HG03280 (cell line): ENCODE measurements at regions not wholly inside any gene's neighbourhood (a gene's known extent, or its start where the extent isn't known, plus 50 kb on each side); places are given as distances from the start of the nearest gene placed in this dataset.
"Not testable (repeated sequence)": the region's sequence is repeated elsewhere in the genome, so short reads cannot be mapped to it uniquely, and the experiment has no call there.

Experiments
- ATAC-seq: cut with Tn5 transposase; IDR thresholded peaks from one replicate; pipeline ENCODE4 v1.9.1; 2021; ENCODE audit warnings: mild to moderate bottlenecking, moderate library complexity; ENCODE audit not compliant: unreplicated experiment

DNA sequence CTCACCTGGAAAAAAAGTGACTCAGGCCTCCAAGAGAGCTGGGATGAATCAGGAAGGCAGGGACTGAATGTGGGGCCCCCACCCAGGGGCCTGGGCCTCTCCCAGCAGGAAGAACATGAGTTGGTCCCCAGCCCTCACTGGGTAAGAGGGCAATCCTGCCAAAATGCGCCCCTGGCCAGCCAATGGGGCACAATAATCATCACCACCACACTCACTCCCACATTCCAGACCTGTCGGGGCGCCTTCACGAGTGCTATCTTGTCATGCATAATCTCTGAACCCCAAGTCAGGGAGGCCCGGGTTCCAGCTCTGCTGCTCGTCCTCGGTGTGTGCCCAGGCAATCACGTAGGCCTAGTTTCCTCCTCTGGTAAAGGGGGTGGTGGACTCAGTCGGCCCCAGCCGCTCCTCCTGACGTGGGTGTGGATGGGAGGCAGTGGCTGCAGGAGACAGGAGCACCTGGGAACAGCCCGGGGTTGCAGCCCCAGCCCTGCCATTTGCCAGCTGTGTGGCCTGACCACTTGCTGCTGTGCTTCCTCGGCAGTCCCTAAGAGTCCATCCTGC lies 115.1 kb downstream of the CYP26B1 start:
- no peak for ATAC-seq

DNA sequence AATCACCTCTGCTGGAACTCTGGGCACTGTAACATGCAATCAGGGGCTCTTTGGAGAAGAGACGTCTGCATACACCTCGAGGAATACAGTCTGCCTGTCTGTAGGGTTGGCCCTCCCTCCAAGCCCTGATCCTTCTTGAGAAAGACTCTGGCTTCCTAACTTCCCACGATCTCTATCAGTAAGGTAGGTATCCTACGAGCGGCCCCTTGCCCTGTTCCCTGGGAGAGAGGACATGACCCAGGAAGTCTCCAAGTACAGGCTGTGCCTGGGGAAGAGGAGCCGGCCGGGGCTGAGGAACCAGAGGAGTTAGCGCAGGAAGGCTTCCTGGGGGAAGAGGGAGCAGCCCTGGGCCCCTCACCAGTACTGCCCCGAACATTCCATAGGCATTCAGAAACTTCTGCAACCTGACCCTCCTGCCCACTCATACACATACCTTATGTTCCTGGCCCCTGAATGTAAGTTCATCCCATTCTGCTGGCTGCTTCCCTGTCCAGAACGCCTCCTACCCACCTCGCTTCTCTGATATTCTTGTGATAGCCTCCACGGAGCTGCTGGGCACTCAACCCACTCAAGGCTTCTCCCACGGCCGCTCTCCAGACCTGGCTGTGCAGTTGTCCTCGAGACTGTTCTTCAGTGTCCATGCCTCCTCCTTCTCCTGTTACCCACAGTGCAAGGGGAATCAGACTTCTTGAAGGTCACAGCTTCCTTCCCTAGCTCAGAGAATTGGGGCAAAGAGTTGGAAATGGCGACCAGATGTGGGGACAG lies 116.1 kb downstream of the CYP26B1 start:
- ATAC-seq: no peak

DNA sequence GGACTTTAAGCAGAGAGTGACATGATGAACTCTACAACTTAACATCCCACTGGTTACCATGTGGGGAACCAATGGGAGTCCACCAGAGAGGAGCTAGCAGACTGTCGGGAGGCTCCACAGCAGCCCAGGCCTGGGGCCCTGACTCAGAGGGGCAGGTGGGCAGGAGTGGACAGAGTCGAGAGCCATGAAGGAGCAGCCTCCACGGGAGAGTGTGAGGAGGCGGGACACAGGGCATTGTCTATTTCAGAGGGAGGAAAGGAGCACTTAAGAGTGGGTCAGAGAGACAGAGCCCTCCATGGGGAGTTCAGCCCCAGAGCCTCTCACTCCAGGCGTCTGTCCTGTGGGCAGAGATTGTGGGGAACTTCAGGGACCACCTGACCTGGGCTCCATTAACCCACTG lies 118.7 kb downstream of the CYP26B1 start:
- ATAC-seq: no peak

DNA sequence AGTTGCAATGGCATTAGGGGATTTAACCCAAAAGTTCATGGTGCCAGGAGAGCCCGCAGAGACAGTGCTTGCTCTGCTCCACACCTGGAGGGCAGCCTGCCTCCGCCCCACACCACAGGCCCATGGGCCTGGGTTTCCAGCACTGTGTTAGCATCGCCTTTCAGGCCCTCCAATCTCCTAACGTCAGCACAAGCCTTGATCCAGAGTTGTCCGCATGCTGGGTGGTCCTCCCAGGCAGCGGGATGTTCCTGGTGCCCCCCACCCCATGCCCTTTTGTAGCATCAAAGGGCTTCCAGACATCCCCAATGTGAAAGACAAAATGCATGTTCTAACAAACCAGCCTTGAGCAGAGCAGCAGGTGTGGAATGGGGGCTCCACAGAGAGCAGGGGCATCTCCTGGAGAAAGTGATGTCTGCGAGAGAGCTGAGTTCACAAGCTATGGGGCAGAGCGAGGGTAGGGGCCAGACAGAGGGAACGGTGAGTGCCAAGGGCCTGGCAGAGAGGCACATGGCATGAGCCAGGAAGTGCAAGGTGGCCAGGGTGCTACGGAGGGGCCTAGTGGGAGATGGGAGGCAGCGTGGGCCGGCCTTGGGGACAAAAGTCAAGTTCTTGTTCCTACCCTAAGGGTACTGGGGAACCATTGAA lies 119.2 kb downstream of the CYP26B1 start:
- no peak for ATAC-seq

DNA sequence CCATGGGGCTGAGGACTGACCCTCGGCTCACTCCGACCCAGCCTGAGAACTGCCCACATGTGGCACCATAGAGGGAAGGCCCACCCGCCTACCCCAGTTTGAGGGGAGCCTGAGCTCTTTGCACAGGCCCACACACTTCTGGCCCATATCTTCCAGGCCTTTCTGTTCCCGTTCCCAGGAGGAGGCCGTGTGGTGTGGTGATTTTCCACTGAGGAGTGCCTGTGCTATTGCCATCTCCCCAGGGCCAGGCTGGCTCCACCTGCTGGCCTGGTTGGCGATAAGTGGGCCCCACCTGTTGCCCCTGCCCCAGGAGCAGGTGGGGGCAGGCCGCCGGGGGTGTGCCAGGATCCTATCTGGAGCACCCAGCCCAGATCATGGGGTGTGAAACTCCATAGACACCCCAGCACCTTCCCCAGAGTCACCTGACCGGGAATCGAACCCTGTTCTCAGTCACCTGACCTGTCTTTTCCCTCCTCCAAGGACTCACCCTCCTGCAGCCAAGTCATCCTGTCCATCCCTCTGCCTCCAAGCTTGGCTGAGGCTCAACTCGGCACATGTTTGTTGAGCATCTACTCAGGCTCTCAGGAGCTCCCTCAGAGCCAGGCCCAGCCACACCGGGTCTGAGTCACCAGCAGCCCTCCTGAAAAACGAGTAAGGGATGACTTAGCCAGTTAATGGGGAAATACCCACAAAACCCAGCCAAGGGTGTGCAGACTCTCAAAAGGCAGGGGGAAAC lies 120.1 kb downstream of the CYP26B1 start:
- no peak for ATAC-seq

DNA sequence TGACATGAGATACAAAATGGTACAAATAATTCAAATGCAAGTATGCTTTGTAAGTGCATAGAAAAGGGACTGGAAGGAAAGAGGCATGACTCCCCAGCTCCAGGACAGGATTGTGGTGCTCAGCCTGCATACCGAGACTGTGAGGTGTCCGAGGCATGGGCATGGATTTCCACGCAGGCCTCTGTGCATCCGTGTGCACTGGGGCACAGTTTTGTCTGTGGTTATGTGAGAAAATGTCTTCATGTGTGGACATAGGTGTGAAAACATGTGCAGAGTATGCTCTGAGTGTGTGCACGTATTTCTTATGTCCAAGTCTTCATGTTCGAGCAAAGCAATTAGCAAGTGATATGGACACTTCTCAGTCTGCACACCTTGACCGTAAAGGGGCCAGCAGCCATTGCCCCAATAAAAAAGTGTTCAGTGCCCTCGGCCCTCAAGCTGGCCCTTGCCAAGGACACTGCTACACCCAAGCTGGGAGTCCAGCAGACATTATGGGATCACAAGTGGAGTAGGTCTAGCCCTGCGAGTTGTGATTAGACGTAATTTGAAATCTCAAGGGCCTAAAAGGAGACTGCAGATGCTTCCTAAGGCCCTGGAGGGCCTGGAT lies 120.7 kb downstream of the CYP26B1 start:
- ATAC-seq: no peak

DNA sequence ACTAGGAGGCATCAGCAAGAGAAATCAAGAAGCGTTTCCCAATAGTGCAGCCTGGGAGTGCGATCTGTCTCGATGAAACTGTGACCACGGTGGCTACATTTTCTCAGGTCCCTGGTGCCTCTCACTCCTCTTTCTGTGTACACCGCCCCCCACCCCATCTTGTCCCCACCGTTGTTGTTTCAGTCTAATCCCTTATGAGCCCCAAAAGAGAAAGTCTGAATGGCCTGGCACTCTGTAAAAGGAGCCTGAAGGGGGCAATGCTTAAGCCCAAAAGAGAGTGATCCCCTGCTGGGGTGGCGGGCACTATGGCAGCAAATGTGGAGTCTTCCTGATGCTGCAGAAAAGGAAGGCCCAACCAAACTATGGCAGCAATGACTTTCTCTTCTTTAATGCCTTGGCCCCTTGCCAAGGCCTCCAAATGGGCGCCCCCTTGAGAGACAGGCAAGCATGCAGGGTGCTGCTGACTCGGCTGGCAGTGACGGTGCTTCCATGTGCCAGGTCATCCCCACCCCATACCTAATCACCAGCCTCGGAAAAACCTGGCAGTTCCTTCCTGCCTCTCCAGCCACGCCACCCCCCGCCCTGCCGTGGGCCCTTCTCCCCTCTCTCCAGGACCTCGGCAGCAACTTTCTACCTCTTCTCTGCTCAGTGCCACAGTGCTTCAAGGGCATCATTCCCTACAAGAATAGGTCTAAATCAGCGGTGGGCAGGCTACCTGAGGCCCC lies 123.0 kb downstream of the CYP26B1 start:
- ATAC-seq: no peak

DNA sequence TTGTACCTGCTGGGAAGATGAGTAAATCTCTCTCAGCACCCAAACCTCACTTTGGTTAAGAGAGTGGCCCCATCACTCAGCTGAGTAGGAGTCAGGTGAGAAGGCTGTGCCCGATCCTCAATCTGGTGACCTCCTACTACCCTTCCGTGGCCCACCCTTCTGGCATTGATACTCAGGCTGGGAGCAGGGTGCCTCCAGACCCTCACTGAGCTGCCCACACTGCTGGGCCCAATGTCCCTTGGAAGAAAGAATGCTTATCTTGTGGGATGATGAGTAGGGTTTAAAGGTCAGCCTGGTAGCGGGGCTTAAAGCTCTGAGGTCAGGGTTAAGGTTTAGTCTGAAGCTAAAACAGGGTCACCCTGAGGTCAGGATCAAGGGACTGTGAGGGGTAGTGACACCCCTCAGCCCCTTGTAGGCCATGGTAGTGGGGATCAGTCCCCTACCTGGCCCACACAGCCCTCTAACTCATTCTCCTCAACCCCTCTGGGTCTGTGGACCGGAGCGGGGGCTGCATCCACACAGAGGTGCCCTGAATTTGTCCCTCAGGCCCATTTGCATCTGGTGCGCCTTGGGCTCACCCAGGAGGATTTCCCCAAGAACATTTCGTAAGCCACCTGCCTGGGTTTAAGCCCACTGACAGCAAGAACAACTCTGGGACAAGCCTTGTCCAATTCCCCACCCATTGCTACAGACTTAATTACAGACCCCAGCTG lies 123.8 kb downstream of the CYP26B1 start:
- ATAC-seq: no peak

DNA sequence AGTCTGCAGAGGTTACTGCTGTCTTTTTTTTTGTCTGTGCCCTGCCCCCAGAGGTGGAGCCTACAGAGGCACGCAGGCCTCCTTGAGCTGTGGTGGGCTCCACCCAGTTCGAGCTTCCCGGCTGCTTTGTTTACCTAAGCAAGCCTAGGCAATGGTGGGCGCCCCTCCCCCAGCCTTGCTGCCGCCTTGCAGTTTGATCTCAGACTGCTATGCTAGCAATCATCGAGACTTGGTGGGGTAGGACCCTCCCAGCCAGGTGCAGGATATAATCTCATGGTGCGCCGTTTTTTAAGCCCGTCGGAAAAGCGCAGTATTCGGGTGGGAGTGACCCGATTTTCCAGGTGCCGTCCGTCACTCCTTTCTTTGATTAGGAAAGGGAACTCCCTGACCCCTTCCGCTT lies 126.3 kb downstream of the CYP26B1 start:
- ATAC-seq: not testable (repeated sequence)

DNA sequence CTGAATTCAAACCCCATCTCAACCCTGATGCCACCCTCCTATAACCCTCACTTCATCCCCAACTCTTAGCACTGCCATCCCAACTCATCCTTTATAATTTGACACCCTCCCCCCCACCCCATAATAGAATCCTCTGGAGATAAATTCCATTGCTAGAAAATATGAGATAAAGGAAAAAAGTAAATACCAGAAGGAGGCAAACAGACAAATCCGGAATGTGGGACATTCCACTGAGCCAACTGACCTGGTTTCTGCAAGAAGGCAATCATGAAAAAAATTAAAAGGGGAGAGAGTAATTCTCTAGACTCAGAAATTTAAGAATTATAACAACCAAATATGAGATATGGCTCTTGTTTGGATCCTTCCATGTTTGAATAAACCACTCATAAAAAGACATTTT lies 132.4 kb downstream of the CYP26B1 start:
- no peak for ATAC-seq

DNA sequence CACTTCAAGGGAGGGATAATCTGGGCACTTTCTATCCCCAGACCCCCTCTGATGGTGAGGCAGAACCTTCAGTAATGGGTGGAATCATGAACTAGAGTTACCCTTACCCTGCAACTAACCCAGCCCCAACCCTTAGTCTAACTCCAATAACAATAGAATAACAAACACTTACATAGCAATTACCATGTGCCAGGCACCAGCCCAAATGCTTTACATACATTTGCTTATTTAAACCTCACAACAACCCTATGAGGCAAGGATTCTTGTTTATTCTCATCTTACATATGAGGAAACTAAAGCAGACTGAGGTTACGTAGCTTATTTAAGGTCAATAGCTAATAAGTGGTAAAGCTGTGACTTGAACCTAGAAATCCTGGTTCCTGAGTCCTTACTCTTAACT lies 132.8 kb downstream of the CYP26B1 start:
- no peak for ATAC-seq

DNA sequence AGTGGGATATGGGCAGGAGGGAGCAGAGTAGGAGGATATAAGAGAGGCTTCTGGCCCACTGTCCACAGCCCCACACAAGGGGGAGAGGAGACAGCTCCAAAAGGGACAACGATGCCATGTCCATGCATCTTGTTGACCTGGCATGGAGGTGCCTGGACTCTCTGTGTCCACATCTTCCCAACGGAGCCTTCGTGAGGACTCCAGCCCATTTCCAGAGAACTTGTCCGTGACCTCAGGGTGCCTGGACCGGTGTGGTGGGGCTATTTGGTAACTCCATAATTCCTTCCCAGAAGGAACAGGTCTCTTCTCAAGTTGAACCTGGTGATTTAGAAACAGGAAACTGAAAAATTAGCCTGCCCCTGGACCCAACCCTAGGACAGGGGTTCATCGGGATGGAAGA lies 133.9 kb downstream of the CYP26B1 start:
- no peak for ATAC-seq

DNA sequence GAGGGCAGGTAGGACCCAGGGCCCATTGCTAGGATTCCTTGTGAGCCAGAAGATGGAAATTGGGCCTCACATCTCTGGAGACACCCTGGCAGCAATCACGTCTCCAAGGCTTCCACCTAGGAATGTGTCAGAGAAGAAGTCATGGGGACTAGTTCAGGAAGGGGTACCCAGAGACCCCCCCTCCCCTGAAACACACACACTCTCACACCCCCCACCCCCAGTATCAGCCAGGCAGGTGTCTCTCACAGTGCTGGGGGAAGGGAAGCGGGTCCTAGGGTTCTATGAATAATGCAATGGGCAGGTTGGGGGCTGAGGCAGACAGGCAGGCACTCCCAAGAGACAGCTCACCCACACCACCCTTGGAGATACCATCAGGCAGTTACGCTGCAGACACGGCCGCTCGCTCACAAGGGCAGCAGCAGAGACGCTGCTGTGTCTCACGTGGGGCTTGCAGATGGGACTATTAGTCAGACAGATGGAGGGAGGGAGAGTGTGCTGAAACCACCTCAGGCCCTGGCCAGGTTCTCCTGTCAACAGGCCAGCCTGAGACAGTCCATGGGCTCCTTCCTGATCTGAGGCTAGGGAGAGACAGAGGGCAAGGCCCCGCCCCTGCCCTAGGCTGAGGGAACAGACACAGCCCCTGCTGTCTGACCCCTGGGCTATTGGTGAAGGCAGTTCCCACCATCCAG lies 134.6 kb downstream of the CYP26B1 start:
- no peak for ATAC-seq

DNA sequence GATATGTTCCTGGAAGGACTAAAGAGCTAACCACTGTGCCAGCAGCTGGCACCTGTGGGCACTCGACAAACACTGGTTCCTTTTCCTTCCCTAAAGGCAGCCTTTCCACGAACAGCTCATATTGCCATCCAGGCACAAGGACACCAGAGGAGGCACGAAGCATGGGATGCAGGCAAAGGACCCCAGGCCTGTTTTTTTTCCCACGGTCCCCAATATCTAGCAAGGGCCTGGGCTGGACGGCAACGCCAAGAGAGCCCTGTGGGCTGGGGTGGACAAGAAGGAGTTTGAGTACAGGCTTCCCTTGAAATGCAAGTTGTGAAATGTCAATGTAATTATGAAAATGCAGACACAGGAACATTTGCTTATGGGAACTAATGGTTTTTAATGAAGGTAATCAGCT lies 135.9 kb downstream of the CYP26B1 start:
- no peak for ATAC-seq

DNA sequence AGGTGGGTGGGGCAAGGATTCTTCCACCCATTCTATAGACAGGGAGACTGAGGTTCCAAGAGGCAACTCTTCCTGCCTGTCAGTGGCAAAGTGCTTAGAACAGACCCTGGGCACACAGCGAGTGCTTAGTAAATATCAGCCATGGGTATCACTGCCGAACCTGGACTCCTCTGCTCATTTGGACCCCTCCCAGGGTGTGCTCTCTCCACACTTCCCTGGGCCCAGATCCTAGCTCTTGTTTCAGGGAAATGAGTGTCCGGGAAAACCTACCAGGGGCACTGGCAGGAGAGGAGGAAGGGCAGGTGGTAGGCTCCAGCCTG lies 136.3 kb downstream of the CYP26B1 start:
- no peak for ATAC-seq

DNA sequence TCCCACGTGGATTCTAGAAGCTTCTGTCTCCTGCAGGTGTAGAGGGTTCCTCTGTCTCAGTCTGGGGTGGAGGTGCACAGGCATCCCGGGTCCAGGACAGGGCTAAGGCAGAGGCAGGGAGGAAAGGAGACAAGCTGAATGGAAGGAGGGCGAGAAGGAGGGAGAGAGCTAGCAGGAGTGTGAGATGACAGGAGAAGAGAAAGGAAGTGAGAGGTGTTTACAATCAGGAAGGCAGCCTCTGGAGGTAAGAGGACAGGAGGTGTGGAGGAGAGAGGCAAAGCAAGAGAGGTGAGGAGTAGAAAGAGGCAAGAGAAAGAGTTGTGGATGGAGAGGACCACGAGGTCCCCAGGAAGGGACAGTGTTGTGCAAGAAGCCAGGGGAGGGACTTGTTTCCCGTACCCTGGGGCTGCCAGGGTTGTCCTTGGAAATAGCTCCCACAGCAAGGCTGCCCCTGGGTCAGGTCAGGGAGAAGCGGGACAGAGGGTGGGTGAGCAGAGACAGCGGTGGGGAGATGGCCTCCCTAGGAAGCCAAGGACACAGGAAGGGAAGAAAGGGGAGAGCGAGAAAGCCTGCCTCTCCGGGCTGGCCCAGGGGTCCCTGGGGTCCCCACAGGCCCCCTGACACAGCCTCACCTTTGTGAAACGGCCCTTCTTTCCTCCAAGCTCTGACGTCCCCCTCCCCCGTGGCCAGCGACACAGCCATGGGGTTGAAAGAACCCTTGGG lies 136.9 kb downstream of the CYP26B1 start:
- ATAC-seq: no peak

DNA sequence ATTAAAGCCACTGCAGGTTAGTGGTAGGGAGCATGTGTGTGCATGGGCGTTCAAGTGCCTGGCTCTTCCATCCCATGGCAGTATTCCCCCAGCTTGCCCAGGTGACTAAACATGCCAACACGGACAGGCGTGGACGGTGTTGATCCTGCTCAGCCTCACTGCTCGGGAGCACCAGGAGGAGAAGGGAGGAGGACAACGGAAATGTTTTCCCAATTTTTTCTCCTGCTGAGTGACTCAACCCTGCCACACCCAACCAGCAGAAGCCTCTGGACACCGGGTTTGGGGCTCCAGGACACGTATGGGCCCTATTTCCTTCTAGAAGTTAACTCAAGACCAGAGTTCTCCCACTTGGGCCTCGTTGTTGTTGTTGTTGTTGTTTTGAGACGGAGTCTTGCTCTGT lies 139.1 kb downstream of the CYP26B1 start:
- no peak for ATAC-seq

DNA sequence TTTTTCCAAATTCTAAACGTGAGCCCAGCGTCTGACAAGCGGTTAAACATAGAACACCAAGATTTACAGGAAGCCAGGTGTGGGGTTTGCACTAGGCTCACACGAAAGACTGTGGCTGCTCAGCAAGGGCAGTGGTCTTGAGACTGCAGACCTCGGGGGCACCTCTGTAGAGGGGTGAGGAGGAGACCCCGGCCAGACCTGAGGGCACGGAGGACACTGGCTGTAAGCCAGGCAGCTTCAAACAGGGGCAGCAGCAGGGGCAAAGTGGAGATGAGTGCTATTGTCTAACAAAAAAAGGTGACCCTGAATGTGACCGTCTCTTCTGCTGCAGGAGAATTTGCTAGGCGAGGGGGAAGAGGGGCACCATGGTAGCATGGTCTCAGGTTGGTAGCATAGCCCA lies 140.3 kb downstream of the CYP26B1 start:
- no peak for ATAC-seq

DNA sequence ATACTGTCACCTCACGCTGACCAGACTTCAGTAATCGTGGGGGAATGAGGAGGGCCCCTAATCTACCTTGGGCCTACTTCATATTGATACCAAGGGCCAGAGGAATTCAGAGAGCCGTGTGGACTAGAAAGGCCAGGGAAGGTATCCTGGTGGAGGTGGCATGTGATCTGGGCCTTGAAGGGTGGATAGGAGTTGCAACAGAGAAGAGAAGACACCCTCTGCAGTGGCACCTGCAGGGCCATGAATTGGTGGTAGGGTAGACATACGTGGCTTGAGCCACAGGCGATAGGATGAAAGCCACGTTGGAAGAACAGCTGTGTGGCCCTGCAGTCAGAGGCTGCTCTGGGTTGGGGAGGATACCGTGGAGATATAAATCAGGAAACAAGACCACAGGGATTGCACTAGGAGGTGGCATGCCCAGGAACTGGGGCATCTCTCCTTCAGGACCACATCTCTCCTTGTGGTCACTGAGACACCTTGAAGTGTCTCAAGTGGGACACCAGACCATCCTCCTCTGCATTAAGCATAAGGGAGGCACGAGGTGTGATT lies 141.4 kb downstream of the CYP26B1 start:
- no peak for ATAC-seq
